ENCODE measurements at regions not wholly inside any gene's neighbourhood (a gene's known extent, or its start where the extent isn't known, plus 50 kb on each side); places are given as distances from the start of the nearest gene placed in this dataset.

- DNase-seq (ENCODE audit: low spot score, unreplicated experiment): no peak
- no peak for TF ChIP-seq CTCF (IDR thresholded peaks at IDR 0.05; ENCODE audit: unreplicated experiment)
- no peak overlapping the region for H3K4me3 Mint-ChIP-seq (ENCODE audit: low read depth)
- H3K36me3 Mint-ChIP-seq (ENCODE audit: insufficient read depth): no peaks in the 10 kb centered on the region
- H3K27ac Mint-ChIP-seq: no peak overlapping the region
- no peaks in the 10 kb centered on the region for H3K9me3 Mint-ChIP-seq (ENCODE audit: low read depth)
- peaks cover 5% of the 10 kb centered on the region for H3K4me1 Mint-ChIP-seq (ENCODE audit: low read depth)
- peaks cover 24% of the 10 kb centered on the region for H3K27me3 Mint-ChIP-seq
Observed at GRCh38 chr12:65565601-65566560, 258.4 kb upstream of the HMGA2 start.

- H3K27me3 Mint-ChIP-seq: peaks cover 20% of the 10 kb centered on the region
Observed at GRCh38 chr12:65566751-65567150, 257.5 kb upstream of the HMGA2 start.

GRCh38 chr12:65567820-65568219 is 256.5 kb upstream of the HMGA2 start:
- Mint-ChIP-seq H3K4me3 (ENCODE audit: low read depth) (no peak overlapping the region), H3K36me3 (ENCODE audit: insufficient read depth) (no peaks in the 10 kb centered on the region), H3K9me3 (ENCODE audit: low read depth) (no peaks in the 10 kb centered on the region), H3K27ac (no peak overlapping the region), H3K4me1 (ENCODE audit: low read depth) (peaks cover 5% of the 10 kb centered on the region), H3K27me3 (peaks cover 17% of the 10 kb centered on the region)
- TF ChIP-seq CTCF (IDR thresholded peaks at IDR 0.05; ENCODE audit: unreplicated experiment): no peak
- DNase-seq (ENCODE audit: low spot score, unreplicated experiment): no peak

More at GRCh38 chr12:65566751-65567150, 257.5 kb upstream of the HMGA2 start:
- no peak for DNase-seq (ENCODE audit: low spot score, unreplicated experiment)
- Mint-ChIP-seq H3K4me1 (ENCODE audit: low read depth) (peaks cover 5% of the 10 kb centered on the region), H3K9me3 (ENCODE audit: low read depth) (no peaks in the 10 kb centered on the region), H3K27ac (no peak overlapping the region), H3K36me3 (ENCODE audit: insufficient read depth) (no peaks in the 10 kb centered on the region), H3K4me3 (ENCODE audit: low read depth) (no peak overlapping the region)
- no peak for TF ChIP-seq CTCF (IDR thresholded peaks at IDR 0.05; ENCODE audit: unreplicated experiment)

- DNase-seq (ENCODE audit: low spot score, unreplicated experiment): no peak
- no peak for TF ChIP-seq CTCF (IDR thresholded peaks at IDR 0.05; ENCODE audit: unreplicated experiment)
- peaks cover 5% of the 10 kb centered on the region for H3K4me1 Mint-ChIP-seq (ENCODE audit: low read depth)
- H3K27ac Mint-ChIP-seq: no peak overlapping the region
- H3K4me3 Mint-ChIP-seq (ENCODE audit: low read depth): no peak overlapping the region
- peaks cover 12% of the 10 kb centered on the region for H3K27me3 Mint-ChIP-seq
- peaks cover under 1% of the 10 kb centered on the region for H3K9me3 Mint-ChIP-seq (ENCODE audit: low read depth)
- H3K36me3 Mint-ChIP-seq (ENCODE audit: insufficient read depth): no peaks in the 10 kb centered on the region
Observed at GRCh38 chr12:65568517-65568916, 255.8 kb upstream of the HMGA2 start.

- H3K4me3 Mint-ChIP-seq (ENCODE audit: low read depth): no peak overlapping the region
- H3K27me3 Mint-ChIP-seq: peaks cover 6% of the 10 kb centered on the region
- H3K36me3 Mint-ChIP-seq (ENCODE audit: insufficient read depth): peaks cover 2% of the 10 kb centered on the region
- H3K4me1 Mint-ChIP-seq (ENCODE audit: low read depth): peaks cover 5% of the 10 kb centered on the region
- H3K9me3 Mint-ChIP-seq (ENCODE audit: low read depth): peaks cover 8% of the 10 kb centered on the region
- no peak overlapping the region for H3K27ac Mint-ChIP-seq
- no peak for TF ChIP-seq CTCF (IDR thresholded peaks at IDR 0.05; ENCODE audit: unreplicated experiment)
- DNase-seq (ENCODE audit: low spot score, unreplicated experiment): no peak
Observed at GRCh38 chr12:65570451-65571130, 253.7 kb upstream of the HMGA2 start.
